Kasumi-1 (cell line): ENCODE measurements at regions not wholly inside any gene's neighbourhood (a gene's known extent, or its start where the extent isn't known, plus 50 kb on each side); places are given as distances from the start of the nearest gene placed in this dataset.

Source experiments
- DNase-seq, 2 experiments: peaks; one replicate each; lab custom pipeline; 2025; lab: John Stamatoyannopoulos, UW

DNA sequence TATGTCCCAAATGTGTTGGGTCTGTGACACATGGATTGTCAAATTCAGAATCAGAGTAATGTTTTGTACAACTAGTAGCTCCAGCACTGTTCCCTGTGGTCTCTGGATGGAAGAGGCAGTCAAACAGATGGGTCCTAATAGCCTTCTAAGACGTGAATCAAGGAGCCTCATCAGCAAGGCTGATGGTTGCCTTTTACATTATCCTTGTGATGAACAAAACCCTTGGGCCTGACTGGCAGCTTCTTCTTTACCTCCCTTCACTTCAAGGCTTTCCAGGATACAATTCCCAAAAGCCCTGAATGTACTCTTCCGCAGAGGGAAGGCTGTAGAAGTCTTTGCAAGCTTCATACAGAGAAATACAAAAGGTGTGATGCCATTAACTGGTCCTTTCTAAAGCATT lies 633.3 kb downstream of the USP25 start:
- DNase-seq: no peak

DNA sequence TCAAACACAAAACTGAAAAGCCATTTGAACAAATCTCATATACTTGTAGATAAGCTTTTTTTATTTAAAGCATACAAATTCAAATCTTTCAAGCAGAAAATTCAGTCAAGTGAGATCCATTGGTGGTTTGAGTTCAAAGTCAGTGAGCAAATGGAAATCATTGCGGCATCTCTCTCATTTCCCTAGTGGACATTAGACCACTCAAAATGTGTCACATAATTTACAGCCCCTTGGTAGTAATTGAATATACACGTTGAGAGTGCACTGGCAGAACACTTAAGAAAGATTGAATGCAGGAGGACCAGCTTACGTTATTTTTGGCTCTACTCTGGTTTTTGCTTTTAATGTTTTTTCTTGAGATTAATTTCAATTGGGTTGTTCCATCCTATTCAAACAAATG lies 633.7 kb downstream of the USP25 start:
- DNase-seq: no peak

DNA sequence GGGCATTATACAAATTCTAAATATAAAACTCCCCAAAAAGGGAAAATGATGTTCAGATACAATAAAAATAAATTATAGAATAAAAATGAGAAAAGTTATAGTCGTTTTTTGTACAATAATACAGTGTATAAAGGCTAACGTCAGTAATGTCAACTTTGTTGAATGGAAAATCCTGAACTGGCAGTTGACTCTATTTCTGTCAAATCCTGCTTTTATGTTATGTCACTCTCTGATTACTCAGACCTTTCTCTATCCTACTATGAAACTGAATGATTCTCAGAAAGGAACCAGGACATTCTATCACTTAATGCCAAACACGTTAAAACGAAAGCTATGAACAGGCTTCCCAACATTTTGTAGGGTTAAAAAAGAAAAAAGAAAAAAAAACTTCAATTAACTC lies 636.4 kb downstream of the USP25 start:
- DNase-seq: no peak

DNA sequence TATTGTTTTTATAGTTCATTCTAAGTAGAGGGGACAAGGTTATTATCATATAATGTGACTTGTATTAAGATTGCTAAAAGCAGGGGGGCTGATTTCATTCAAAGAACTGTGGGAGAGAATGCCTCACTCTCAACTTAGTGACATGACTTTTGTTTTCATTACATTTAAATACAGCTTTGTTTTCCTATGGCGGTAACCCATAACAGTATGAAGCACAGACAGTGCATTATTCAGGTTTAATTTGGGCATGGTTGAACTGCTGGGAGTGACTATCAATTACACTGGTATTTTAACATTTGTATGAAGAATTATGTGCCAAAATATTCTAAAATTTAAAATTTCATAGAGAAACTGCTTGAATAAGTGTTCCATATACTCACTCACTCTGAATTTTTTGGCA lies 637.3 kb downstream of the USP25 start:
- no peak for DNase-seq

DNA sequence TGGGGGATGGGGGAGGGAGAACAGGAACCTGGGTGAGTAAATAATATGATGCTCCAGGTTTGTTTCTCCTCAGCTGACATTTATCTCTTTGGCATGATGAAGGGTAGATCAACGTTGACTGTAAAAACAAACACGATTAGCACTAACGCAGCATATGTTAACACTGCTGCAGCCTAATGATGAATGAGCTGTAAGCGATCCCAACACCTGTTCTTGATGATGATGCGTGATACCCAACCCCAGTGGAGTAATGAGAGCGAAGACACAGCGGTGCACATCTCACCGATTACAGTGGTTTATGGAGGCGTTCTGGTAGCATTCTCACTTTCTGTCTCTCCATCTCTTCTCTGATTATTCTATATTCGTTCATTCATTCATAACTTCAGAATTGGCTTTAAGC lies 640.4 kb downstream of the USP25 start:
- no peak for DNase-seq

DNA sequence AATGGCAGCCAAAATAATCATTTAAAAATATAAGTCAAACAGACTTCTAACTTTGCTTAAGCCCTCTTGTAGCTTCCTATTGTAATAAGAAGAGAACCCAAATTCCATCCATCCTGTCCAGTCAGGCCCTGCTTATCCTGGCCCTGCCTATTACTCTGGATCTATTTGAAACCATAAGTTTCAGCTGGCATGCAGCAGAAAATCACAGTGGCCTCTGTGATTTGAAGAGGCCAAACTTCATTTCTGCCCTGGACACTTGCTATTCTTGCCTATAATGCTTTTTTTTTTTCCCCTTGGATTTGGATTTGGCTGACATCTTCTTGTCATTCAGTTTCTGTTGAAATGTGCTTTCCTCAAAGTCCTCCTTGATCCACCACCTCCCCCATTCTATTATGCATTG lies 642.8 kb downstream of the USP25 start:
- DNase-seq: no peak

DNA sequence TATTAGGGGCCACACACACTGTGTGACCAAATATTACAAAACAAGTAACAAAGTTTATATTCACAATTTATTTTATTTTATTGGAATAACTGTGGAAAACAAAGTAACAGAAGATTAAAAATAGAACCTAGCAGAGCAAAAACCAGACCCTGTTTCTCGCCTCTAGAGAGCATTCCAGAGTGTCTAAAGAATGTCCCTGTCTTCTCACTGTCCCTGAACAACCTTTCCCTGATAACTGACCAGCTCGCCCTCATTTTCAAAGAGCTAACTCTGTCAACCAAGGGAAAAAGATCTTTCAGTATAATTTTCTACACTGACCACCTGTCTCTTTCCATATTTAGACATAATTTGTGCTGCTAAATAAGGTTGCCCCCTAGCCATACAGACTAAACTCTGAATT lies 646.9 kb downstream of the USP25 start:
- DNase-seq: no peak

DNA sequence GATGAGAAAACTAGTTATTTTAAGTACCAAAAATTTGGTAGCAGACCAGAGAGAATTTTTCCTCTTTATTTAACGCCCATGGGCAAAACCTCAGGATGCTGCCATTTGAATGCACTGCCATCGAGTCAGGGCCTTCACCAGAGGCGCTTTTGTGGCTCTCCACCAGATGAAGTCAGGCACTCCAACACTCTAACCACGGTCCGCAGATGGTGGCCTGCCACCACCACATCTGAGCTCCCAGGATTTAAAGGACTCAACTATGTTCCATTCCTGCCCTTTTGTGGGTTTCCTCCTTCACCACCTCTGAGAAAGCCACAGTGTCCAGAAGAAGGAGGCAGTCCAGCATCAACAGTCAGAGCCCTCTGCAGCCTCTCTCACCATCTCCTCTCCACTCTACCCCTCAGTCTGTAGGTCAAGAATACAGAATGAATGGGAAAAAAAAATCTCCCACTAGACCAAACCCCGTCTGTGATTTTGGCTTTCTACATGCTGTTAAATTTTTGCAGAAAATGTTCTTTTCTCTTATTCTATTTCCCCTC lies 647.4 kb downstream of the USP25 start:
- DNase-seq: no peak

DNA sequence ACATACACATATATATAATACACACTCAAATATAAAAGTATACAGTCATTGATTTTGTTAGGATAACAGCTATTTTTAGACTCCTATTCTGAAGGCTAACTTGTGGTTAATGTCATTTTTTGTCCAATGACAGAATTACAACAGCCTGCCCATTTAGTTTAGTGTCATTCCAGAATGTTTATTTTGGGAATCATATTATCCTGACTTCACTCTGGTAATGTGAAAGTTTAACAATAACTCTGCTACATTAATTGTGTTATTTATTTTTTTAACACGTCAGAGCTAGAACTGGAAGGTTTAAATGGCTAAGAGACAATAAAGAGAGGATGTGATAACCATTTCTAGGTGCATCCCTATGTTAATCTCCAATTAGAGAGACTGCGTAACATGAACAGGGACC lies 648.1 kb downstream of the USP25 start:
- DNase-seq: no peak

DNA sequence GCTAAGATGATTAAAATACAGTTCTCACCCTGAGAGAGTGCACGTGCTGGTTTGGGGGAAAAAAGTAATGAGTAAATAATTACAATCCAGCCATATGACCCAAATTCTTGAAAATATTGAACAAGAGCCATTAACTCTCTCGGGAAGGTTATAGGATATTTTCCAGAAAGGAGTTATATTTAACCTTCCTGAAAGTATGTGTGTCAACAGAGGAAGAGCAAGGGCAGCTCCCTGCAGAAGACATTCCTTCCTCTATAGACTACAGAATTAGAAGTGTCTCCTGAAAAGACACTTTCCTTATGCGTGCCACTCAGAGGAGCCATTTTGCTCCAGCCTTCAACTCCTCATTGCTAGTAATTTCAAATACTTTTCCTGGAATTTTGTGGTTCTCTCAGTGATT lies 648.7 kb downstream of the USP25 start:
- DNase-seq: no peak

DNA sequence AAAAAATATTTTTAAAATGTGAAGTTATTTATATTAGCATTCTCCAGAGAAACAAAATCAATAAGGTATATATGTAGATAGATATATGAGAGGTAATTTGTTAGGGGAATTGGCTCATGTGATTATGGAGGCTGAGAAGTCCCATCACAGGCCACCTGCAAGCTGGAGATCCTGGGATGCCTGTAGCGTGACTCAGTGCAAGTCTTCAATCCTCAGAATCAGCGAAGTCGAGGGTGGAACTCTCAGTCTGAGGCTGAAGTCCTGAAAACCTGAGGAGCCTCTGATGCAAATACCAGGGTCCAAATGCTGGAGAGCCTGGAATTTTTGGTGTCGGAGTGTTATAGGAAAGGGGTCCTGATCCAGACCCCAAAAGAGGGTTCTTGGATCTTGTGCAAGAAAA lies 658.5 kb downstream of the USP25 start:
- no peak for DNase-seq

DNA sequence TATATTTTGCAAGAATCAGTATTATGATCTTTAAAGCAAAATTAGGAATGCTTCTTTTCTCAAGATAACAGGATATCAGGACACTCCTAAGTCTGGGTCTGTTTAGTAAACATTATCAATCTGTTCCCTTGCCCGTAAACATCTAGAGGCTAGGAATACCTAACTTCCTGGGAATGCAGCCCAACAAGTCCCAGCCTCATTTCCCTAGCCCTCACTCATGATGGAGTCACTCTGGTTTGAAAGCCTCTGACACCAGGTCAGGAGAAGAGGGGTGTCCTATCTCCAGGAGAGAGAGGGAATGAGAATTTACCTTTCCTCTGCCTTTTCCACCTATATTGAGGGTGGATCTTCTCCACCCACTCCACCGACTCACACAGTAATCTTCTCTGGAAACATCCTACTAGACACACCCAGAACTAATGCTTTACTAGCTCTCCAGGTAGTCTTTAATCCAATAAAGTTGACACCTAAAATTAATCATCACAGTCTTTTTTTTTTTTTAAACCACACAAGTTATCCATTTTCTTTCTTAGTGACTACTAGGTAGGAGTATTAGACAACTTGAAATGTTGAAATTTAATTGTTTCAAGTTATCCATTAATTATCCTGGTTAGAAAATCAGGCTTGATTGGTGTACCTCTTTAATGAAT lies 659.3 kb downstream of the USP25 start:
- no peak for DNase-seq

DNA sequence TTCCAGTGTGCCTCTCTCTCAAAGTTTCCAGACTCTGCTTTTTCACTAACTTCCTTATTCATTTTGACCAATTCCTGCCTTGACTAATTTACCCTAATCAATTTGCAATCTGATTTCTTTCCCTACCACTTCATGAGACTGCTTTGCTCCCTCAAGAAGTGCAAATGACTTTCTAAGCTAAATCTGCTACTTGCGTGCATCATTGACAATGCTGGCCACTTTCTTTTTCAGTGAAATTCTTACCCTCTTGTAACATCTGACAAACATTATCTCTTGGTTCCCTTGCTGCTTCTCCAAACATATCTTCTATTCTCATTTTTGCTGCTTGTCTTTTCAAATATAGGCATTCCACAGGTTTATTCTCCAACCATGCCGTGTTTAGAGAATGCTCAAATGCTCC lies 659.9 kb downstream of the USP25 start:
- DNase-seq: no peak

DNA sequence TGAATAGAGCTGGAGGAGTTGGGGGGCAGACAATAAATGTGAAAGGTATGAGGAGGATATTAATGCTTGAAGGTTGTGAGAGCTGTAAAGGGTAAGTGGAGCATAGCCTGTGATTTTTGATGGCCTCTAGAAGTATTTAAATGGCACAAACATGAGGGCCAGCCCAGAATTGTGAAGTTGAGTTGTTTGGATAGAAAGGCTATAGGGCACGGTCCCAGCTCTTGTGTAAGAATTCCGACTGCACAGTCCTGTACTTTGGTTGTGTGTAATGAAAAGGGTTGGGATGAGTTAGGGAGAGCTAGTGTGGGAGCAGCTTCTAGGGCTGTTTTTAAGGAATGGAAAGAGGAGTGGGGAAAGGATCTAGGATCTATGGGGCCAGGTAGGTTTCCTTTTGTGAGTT lies 665.5 kb downstream of the USP25 start:
- DNase-seq: no peak

DNA sequence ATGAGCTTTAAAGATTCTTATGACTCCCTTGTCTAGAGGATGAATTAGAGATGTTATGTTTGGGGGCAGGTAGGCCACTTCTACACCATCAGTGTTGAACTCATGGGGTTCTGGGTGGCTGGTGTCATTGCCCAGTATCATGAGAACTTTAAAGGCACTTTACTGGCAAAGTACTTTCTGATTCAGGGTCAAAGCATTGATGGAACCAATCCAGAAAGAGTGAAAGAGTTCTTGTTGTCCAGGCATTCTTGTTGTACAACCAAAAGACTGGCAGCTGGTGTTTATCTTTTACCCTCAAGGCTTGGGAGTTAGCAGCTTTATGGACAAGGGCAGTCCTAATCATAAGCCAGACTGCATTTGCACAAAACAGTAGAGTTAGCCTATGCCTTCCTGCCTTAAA lies 673.0 kb downstream of the USP25 start:
- no peak for DNase-seq

DNA sequence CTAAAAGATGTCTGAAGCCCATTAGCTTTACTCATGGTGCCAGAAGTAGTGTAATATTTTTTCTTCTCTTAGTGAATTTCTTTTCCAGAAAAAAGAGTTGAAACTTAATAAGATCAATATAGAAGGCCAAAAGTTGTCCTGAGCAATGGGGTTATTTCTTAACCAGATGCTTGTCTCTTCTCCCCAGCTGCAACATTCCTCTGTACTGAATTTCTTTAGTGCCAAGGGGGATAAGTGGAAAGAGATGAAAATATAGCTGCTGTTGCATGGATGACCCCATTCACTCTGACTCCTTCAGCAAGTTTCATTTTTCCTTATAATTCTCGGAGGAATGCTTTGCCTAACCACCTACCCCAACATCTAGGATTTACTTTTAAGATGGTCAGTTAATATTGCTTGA lies 675.0 kb downstream of the USP25 start:
- DNase-seq: no peak

DNA sequence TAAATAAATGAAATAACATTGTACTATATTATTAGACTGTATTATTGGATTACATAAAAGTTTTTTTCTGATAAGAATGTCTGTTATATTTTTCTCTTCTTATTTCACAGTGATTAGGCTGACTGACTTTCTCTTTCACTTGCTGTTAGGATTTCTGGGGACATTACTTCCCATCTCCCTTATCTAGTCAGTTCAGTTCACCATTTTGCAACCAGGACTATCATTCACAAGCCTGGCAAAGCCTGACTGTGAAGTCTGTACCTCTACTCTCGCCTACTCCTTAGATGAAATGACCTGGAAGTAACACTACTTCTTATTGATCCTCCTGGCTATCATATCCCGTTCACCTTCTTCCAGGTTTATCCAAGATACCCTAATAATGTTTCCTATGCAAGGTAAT lies 676.6 kb downstream of the USP25 start:
- DNase-seq: no peak

DNA sequence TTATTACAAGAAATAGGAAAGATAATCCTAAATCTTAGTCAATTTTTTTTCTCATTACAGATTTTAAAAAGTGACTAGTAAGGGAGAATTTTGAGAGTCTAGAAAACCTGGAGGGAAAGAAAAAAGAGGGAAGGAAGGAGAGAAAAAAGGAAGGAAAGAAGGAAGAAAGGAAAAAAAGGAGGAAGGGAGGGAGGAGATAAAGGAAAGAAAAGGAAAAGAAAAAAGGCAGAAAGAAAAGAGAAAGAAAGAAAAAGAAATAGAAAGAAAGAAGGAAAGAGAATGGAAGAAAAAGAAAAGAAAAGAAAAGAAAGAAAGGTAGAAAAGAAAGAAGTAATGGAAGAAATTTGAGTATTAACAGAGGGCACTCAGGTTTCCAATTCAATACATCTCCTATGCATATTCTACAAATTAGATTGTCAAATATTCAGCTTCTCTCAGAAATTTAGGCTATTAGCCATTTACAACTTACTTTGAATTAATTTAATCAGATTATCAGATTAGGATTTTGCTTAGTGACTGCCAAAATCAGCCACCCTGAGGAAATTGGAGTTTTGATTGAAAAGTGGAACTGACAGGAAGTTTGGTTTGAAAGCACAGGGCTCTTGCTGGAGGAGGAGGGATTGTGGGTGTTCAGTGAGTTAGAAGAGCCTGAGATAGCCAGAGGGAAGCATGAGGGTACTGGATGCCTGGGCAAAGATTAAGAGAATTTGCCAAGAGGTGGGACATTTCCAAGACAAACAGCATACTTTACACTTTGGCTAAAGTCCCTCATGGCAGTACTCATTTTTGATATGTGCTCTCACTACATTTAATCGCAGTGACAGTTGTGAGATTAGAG lies 677.8 kb downstream of the USP25 start:
- DNase-seq: peak; percentile 10 to 16

DNA sequence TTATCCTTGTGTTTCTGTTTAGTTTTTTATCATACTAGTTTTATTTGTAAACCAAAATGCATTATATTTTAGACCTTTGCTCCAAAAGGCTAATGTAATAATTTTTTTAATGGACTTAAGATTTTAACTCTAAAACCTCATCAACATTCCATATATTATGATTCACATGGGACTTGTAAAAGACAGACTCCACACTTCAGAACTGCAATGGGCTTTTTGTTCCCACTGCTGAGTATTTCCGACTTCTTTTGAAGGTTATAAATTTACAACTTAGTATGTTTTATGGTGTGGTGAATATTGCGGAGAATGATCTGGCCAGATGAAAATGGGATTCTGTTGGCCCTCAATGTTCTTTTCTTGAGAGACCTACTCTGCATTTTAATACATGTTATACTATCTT lies 678.5 kb downstream of the USP25 start:
- no peak for DNase-seq

DNA sequence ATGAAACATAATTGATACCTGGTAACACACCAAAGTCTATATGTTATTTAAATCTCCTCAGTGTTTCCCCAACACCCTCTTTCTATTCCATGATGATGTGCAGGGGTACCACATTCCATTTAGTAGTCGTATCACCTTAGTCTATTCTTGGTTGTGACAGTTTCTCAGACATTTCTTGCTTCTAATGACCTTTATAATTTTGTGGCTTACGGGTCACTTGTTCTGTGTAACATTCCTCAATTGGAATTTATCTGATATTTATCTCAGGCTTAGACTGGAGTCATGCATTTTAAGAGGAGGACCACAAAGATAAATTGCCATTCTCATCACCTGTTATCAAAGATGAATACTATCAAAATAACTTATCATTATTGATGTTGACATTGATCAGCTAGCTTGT lies 679.6 kb downstream of the USP25 start:
- DNase-seq: no peak

DNA sequence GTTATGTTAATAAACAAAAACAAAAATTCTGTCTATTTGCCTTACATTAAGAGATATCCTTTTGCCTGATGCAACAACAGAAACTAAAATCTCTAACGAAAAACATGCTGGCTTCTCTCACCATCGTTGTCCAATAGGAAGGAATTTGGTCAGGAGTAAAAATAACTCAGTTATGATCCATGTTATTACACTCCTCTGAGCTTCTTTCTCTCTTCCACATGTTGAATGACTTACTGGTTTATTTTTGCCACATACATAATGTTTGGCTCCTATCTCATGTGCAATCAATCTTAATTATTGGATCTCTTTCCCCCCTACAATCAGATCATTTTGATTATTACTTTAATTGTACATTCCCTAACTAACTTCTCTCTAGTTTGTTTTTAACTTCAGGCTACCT lies 688.4 kb downstream of the USP25 start:
- no peak for DNase-seq

DNA sequence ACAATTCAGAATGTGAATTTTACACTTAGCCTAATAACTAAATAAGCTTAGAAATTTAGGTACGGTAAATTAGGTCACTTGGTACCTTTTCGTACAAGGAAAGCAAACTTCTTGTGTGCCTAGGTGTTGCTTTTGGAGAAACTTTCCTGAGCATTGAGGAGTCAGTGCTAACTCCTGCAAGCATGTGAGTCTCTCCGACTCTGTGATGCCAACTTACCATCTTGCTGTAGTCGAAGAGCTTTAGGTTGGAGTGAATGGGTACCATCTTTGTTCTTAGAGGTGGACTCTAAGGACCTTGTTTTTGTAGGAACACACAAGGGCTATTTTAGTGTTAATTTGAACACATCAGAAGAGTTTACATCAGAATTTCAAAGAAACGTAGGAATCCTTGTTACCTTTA lies 688.9 kb downstream of the USP25 start:
- DNase-seq: no peak

DNA sequence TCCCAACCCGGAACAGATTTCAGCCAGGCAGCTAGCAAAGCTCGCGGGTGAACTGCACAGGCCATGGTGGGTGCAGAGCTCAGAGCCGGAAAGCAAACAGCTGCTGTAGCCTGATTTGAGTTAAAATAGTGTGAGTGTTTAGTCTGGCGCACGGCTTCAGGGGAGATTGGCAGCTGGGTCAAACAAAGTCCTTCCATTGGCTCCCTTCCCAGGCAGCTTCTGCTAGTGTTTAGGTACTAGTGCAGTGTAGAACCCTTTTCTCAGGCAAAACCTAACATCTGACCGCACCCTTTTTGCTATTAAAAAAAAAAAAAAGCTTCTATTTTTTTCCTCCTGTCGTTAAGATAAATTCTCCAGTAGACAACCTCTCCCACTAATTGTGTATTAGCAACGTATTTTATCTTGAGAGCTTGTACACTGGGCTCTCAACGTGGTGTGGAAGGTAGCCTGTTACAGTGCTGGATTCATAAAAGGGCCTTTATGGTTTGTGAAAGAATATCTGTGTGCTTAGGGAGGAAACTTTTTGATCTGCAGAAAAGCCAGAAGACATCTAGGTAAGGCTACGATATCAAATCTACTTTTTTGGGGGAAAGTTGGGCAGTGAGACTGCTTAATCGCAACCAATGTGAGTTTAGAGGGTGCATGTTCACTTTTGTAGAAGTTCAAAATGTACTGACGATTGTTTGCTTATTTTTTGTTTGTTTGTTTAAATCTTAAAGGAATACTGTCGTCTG lies 689.6 kb downstream of the USP25 start:
- no peak for DNase-seq
